ENCODE measurements at regions not wholly inside any gene's neighbourhood (a gene's known extent, or its start where the extent isn't known, plus 50 kb on each side); places are given as distances from the start of the nearest gene placed in this dataset.
"Not testable (repeated sequence)": the region's sequence is repeated elsewhere in the genome, so short reads cannot be mapped to it uniquely, and the experiment has no call there.

DNA sequence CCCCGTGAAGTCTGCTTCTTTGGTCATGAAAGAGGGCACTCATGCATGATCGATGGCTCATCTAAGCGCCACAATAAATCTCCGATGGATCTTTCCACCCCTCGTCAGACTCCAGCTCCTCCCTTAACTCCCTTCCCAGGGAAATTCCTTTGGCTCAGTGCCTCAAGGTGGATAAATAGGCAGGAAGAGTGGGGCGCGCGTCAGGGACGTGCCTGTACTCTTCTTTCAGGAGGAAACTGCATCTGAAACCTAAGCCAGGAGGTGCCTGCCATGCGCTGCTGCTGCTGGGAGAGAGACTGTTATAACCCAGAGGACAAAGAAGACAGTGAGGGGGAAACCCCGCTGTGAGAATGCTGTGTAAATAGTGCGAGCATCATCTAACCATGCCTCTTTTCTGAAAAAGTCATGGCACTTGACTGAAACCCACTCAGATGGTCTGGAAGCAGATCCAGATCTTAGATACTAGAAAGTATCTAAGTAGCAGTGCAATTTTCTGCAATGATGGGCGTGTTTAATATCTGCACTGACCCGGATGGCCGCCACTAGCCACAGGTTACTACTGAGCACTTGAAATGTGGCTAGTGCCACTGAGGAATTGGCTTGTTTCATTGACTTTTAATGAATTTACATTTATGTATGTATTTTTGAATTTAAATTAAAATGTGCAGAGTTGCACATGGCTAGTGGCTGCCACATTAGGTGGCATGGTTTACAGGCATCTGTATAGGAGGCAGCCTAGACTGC is 120.3 kb upstream of the BASP1 start:
- peaks cover 30% of the 10 kb centered on the region for H3K4me1 Mint-ChIP-seq
- H3K27me3 Mint-ChIP-seq (ENCODE audit: low read depth) = peaks cover 8% of the 10 kb centered on the region
- TF ChIP-seq, protein P1, sequence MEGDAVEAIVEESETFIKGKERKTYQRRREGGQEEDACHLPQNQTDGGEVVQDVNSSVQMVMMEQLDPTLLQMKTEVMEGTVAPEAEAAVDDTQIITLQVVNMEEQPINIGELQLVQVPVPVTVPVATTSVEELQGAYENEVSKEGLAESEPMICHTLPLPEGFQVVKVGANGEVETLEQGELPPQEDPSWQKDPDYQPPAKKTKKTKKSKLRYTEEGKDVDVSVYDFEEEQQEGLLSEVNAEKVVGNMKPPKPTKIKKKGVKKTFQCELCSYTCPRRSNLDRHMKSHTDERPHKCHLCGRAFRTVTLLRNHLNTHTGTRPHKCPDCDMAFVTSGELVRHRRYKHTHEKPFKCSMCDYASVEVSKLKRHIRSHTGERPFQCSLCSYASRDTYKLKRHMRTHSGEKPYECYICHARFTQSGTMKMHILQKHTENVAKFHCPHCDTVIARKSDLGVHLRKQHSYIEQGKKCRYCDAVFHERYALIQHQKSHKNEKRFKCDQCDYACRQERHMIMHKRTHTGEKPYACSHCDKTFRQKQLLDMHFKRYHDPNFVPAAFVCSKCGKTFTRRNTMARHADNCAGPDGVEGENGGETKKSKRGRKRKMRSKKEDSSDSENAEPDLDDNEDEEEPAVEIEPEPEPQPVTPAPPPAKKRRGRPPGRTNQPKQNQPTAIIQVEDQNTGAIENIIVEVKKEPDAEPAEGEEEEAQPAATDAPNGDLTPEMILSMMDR (IDR thresholded peaks at IDR 0.05; ENCODE audit: unreplicated experiment in 3 of 3) = no peak
- H3K4me3 Mint-ChIP-seq = peak overlapping the region in 2 of 3 experiments; percentile 22 to 31
- H3K9me3 Mint-ChIP-seq = peaks cover 3% of the 10 kb centered on the region
- H3K36me3 Mint-ChIP-seq (ENCODE audit: low read depth) = no peaks in the 10 kb centered on the region
- peak overlapping the region; percentile 6 to 76 (median 67) for H3K27ac Mint-ChIP-seq

DNA sequence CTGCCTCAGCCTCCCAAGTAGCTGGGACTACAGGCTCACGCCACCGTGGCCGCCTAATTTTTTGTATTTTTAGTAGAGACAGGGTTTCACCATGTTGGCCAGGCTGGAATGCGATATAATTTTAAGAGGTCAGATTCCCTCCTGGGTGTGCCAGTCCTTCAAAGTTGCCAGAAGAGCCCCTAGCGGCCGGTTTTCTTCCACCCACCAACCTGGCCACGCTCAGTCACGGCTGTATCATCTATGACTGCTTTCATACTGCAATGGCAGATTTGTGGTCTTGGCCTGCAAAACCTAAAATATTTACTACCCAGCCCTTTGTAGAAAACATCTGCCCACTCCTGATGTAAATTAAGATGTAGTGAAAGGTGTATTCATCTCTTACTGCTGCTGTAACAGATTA is 117.5 kb upstream of the BASP1 start:
- no peaks in the 10 kb centered on the region for H3K36me3 Mint-ChIP-seq (ENCODE audit: low read depth)
- TF ChIP-seq, protein P1 (IDR thresholded peaks at IDR 0.05; ENCODE audit: unreplicated experiment in 3 of 3) = no peak
- no peak overlapping the region for H3K27ac Mint-ChIP-seq
- H3K4me3 Mint-ChIP-seq = no peak overlapping the region
- peaks cover 3% of the 10 kb centered on the region for H3K9me3 Mint-ChIP-seq
- H3K4me1 Mint-ChIP-seq = peaks cover 26% of the 10 kb centered on the region
- peaks cover 8% of the 10 kb centered on the region for H3K27me3 Mint-ChIP-seq (ENCODE audit: low read depth)

DNA sequence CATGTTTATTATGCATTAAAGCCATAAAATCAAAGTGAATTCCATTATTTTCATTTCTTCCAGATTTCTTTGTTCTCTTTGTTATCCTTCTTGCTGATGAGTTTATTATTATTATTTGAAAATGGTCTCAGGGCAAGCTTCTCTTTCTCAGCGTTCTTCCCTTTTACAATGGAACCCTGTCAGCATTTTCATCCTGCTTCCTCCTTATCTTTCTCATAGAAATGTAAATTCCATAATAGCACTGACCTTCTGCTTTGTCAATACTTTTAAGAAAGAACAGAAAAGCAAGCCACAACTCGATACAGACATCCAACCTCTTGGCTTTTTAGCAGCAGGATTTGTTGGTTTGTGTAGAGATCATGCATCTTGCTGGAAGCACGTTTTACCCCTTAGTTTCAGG is 114.0 kb upstream of the BASP1 start:
- TF ChIP-seq, protein P1 (IDR thresholded peaks at IDR 0.05; ENCODE audit: unreplicated experiment in 3 of 3) = no peak
- H3K4me1 Mint-ChIP-seq = peaks cover 5% of the 10 kb centered on the region
- peaks cover 3% of the 10 kb centered on the region for H3K9me3 Mint-ChIP-seq
- no peaks in the 10 kb centered on the region for H3K36me3 Mint-ChIP-seq (ENCODE audit: low read depth)
- H3K4me3 Mint-ChIP-seq = no peak overlapping the region
- peaks cover 8% of the 10 kb centered on the region for H3K27me3 Mint-ChIP-seq (ENCODE audit: low read depth)
- peak overlapping the region in 1 of 3 experiments; percentile 15 for H3K27ac Mint-ChIP-seq

DNA sequence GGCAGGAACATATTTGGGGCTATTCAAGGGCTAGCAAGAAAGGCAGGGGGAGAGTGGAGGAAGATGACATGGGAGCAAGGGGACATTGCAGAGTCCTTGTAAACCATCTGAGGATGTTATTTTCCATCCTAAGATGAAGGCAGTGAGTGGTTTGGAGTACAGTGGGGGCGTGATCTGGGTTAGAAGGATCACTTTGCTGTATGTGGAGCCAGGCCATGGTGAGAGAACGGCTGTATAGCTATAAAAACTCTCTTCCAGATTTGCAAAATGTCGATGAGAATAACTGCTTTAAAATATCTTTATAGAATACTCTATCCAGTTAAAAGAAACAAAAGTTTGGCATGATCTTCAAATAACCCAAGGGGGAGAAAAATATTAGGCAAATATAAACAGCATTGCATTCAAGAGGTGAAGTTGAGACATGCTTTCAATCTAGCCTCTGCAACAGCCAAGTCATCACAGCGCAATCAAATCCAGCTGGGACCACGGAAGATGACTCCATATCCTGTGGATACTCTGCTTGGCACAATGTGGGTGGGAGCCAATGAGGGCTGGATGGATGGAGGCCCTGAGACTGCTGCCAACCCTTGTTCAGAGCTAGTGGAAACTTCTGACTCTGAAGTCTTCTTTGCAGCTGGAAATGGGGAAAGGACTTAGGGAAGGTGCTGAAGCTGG is 111.5 kb upstream of the BASP1 start:
- no peaks in the 10 kb centered on the region for H3K36me3 Mint-ChIP-seq (ENCODE audit: low read depth)
- H3K27ac Mint-ChIP-seq = no peak overlapping the region
- H3K9me3 Mint-ChIP-seq = no peaks in the 10 kb centered on the region
- no peak overlapping the region for H3K4me3 Mint-ChIP-seq
- TF ChIP-seq, protein P1 (IDR thresholded peaks at IDR 0.05; ENCODE audit: unreplicated experiment in 3 of 3) = no peak
- H3K27me3 Mint-ChIP-seq (ENCODE audit: low read depth) = peaks cover 4% of the 10 kb centered on the region
- peaks cover 15% of the 10 kb centered on the region for H3K4me1 Mint-ChIP-seq

DNA sequence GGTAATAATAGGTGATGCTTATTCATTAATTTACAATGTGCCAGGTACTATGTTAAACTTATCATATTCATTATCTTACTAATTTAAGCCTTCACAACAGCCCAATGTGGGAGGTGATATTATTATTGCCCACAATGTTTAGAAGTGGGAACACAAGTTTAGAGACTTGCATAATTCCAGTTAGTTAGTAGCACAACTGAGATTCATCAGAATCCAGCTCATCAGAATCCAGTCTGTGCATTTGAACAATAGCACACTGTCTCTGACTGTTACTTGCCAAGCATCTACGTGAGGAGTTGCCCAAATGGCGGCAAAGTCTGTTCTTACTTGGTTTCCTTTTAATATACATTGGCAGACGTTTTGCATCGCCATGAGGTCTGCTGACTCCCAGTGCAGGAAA is 110.9 kb upstream of the BASP1 start:
- H3K4me1 Mint-ChIP-seq = peaks cover 15% of the 10 kb centered on the region
- H3K4me3 Mint-ChIP-seq = no peak overlapping the region
- no peak overlapping the region for H3K27ac Mint-ChIP-seq
- H3K36me3 Mint-ChIP-seq (ENCODE audit: low read depth) = no peaks in the 10 kb centered on the region
- peaks cover 4% of the 10 kb centered on the region for H3K27me3 Mint-ChIP-seq (ENCODE audit: low read depth)
- no peaks in the 10 kb centered on the region for H3K9me3 Mint-ChIP-seq
- TF ChIP-seq, protein P1 (IDR thresholded peaks at IDR 0.05; ENCODE audit: unreplicated experiment in 3 of 3) = no peak

DNA sequence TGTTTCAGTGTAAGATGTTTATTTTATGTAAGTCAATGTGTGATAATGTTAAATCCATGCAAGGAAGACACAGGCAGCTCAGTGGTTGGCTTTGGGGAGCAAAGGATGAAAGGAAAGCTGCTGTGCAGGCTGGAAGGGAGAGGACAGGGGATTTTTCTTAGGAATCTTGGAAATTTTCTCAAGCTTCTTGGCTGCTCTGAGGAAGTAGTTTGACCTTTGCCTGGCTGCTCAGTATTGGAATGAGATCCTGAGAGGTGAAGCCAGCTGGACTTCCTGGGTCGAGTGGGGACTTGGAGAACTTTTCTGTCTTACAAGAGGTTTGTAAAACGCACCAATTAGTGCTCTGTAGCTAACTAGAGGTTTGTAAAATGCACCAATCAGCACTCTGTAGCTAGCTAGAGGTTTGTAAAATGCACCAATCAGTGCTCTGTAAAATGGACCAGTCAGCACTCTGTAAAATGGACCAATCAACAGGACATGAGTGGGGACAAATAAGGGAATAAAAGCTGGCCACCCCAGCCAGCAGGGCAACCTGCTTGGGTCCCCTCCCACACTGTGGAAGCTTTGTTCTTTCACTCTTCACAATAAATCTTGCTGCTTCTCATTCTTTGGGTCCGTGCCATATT is 105.2 kb upstream of the BASP1 start:
- H3K36me3 Mint-ChIP-seq (ENCODE audit: low read depth); H3K9me3 Mint-ChIP-seq; H3K27me3 Mint-ChIP-seq (ENCODE audit: low read depth); H3K4me3 Mint-ChIP-seq: not testable (repeated sequence)
- Mint-ChIP-seq H3K27ac (peak overlapping the region; percentile 18 to 55 (median 23)), H3K4me1 (peaks cover 38% of the 10 kb centered on the region)

Measured in nephron (organoid).